H1 (cell line): ENCODE measurements at regions not wholly inside any gene's neighbourhood (a gene's known extent, or its start where the extent isn't known, plus 50 kb on each side); places are given as distances from the start of the nearest gene placed in this dataset.

ENCODE experiments used
- CEBPB ChIP-seq: IDR thresholded peaks from 2 replicates; pipeline ENCODE4 v1.6.1; 2012; ENCODE audit warnings: low read depth, low read length
- CREB1 ChIP-seq: IDR thresholded peaks from 2 replicates; pipeline ENCODE4 v1.6.1; 2012; ENCODE audit warnings: inconsistent platforms
- CTBP2 ChIP-seq: IDR thresholded peaks from 2 replicates; pipeline ENCODE4 v1.7.0; 2011; ENCODE audit warnings: borderline replicate concordance, mild to moderate bottlenecking, moderate library complexity, mixed read lengths, low read length; ENCODE audit not compliant: insufficient read depth, insufficient read length
- CTCF ChIP-seq, 3 experiments: IDR thresholded peaks; 1 replicate in 2 of 3; 2 replicates in 1 of 3; pipeline versions ENCODE4 v1.5.1 to v1.6.1; 2011; ENCODE audit warnings: low read length in 3 of 3, mild to moderate bottlenecking in 3 of 3, inconsistent platforms in 2 of 3, low read depth in 1 of 3, moderate library complexity in 1 of 3; ENCODE audit not compliant: insufficient read depth in 1 of 3; ENCODE audit errors: control extremely low read depth in 1 of 3
- EZH2 ChIP-seq: fragments of 200-600 bp; sonication (generic); IDR thresholded peaks from 2 replicates; pipeline ENCODE4 v1.7.1; 2012; ENCODE audit warnings: low read depth, mild to moderate bottlenecking, moderate library complexity, low read length, inconsistent platforms; ENCODE audit not compliant: severe bottlenecking
- KDM5A ChIP-seq: fragments of 200-600 bp; IDR thresholded peaks from 2 replicates; pipeline ENCODE4 v1.7.1; 2012; ENCODE audit warnings: mild to moderate bottlenecking, low read length, inconsistent platforms, mixed read lengths
- MAFK ChIP-seq: IDR thresholded peaks from 2 replicates; pipeline ENCODE4 v1.6.1; 2012; ENCODE audit warnings: low read depth, mild to moderate bottlenecking, improper control_type of control experiment, low read length
- POLR2A ChIP-seq, 2 experiments: IDR thresholded peaks; 1 replicate in 1 of 2; 2 replicates in 1 of 2; pipeline ENCODE4 v1.6.1; 2011; ENCODE audit warnings: low read depth in 2 of 2, low read length in 2 of 2, mild to moderate bottlenecking in 2 of 2; ENCODE audit errors: control extremely low read depth in 1 of 2
- POLR2AphosphoS5 ChIP-seq: IDR thresholded peaks from 2 replicates; pipeline ENCODE4 v1.6.1; 2011; ENCODE audit warnings: low read depth, low read length
- RNF2 ChIP-seq: fragments of 200-900, 300-1000 bp; sonication (generic); IDR thresholded peaks from 2 replicates; pipeline ENCODE4 v1.7.1; 2016; ENCODE audit warnings: borderline replicate concordance, low read depth, mild to moderate bottlenecking, antibody characterized with exemption, low read length; ENCODE audit not compliant: poor library complexity, severe bottlenecking; ENCODE audit errors: missing control alignments
- TAF1 ChIP-seq: IDR thresholded peaks from 2 replicates; pipeline ENCODE4 v1.6.1; 2011; ENCODE audit warnings: mild to moderate bottlenecking, low read depth, low read length
- TF ChIP-seq, protein P1 (sequence below): IDR thresholded peaks from 2 replicates; pipeline ENCODE4 v1.6.1; 2012; ENCODE audit warnings: inconsistent platforms

DNA sequence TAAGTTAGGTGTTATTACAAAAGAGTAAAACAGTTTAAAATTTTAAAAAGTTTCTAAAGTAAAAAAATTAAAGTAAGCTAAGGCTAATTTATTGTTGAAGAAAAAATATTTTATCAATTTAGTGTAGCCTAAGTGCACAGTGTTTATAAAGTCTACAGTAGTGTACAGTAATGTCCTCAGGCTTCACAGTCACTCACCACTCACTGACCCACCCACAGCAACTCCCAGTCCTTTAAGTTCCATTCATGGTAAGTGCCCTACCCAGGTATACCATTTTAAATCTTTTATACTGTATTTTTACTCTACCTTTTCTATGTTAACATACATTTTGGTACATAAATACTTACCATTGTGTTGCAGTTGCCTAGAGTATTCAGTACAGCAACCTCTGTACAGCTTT, 120.3 kb upstream of the DKK2 start:
- TF ChIP-seq CTCF (IDR thresholded peaks at IDR 0.05; ENCODE audit: control extremely low read depth in 1 of 3, insufficient read depth in 1 of 3, low read depth in 1 of 3, low read length in 3 of 3): no peak
- no peak for TF ChIP-seq CTBP2
- TF ChIP-seq RNF2: no peak
- TF ChIP-seq EZH2: no peak
- TF ChIP-seq POLR2A (IDR thresholded peaks at IDR 0.05; ENCODE audit: control extremely low read depth in 1 of 2, low read depth in 2 of 2, low read length in 2 of 2): no peak
- TF ChIP-seq, protein P1, sequence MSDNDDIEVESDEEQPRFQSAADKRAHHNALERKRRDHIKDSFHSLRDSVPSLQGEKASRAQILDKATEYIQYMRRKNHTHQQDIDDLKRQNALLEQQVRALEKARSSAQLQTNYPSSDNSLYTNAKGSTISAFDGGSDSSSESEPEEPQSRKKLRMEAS: no peak
- TF ChIP-seq CREB1: no peak
- no peak for TF ChIP-seq POLR2AphosphoS5
- TF ChIP-seq MAFK: no peak
- TF ChIP-seq CEBPB: no peak
- no peak for TF ChIP-seq TAF1
- TF ChIP-seq KDM5A: no peak
